ENCODE measurements at regions not wholly inside any gene's neighbourhood (a gene's known extent, or its start where the extent isn't known, plus 50 kb on each side); places are given as distances from the start of the nearest gene placed in this dataset.

- 47 to 93% (median 74%) methylated on average over 1 of the region's 1 CpG for WGBS, 5 donors
- Histone ChIP-seq H3K9me3 (peaks cover 0 to 16% (median 7%) of the 10 kb centered on the region in 8 donors), H3K36me3 (no peaks in the 10 kb centered on the region), H3K27ac (no peak overlapping the region), H3K4me3 (no peak overlapping the region), H3K27me3 (replicated peaks in 1 of 7) (no peaks in the 10 kb centered on the region), H3K4me1 (no peaks in the 10 kb centered on the region)
- intact Hi-C loops (cut with DNase I; ENCODE audit: low total_unique reads), result no loop called here
- no peak for TF ChIP-seq POLR2A (IDR thresholded peaks at IDR 0.05)
- no peak for TF ChIP-seq POLR2AphosphoS5 (IDR thresholded peaks at IDR 0.05)
- TF ChIP-seq, protein P1, sequence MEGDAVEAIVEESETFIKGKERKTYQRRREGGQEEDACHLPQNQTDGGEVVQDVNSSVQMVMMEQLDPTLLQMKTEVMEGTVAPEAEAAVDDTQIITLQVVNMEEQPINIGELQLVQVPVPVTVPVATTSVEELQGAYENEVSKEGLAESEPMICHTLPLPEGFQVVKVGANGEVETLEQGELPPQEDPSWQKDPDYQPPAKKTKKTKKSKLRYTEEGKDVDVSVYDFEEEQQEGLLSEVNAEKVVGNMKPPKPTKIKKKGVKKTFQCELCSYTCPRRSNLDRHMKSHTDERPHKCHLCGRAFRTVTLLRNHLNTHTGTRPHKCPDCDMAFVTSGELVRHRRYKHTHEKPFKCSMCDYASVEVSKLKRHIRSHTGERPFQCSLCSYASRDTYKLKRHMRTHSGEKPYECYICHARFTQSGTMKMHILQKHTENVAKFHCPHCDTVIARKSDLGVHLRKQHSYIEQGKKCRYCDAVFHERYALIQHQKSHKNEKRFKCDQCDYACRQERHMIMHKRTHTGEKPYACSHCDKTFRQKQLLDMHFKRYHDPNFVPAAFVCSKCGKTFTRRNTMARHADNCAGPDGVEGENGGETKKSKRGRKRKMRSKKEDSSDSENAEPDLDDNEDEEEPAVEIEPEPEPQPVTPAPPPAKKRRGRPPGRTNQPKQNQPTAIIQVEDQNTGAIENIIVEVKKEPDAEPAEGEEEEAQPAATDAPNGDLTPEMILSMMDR (IDR thresholded peaks at IDR 0.05 in 8 of 11, conservative IDR thresholded peaks at IDR 0.05 in 3 of 11), result no peak
- DNase-seq, result no peak
These were observed 307.2 kb downstream of the SLC7A11 start for GRCh38 chr4:137934911-137935310.

DNA sequence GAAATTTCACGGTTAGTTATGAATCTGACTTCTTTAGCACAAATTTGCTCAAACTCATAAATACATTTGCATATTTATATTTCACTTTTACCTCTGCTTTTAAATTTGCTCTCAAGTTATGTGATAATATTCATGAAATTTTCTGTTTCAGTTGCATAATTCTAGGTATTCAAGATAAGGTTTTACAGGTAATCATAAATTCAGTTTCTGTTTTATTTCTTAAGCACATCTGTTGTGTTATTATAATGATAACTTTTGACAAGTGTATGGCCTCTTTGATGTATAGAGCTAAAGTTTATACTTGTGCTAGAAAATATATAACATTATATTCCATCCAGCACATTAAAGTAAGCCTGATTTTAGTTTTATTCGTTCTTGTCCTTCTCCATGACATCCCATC lies 308.1 kb downstream of the SLC7A11 start:
- DNase-seq, result no peak
- 58 to 85% (median 81%) methylated on average over 2 of the region's 2 CpGs for WGBS, 5 donors
- Histone ChIP-seq H3K9me3 (peaks cover 0 to 7% (median 0%) of the 10 kb centered on the region in 8 donors), H3K27me3 (replicated peaks in 1 of 7) (no peaks in the 10 kb centered on the region), H3K4me1 (no peaks in the 10 kb centered on the region), H3K4me3 (no peak overlapping the region), H3K27ac (no peak overlapping the region), H3K36me3 (no peaks in the 10 kb centered on the region)
- intact Hi-C loops (cut with DNase I; ENCODE audit: low total_unique reads), result no loop called here
- TF ChIP-seq POLR2AphosphoS5 (IDR thresholded peaks at IDR 0.05) (no peak), POLR2A (IDR thresholded peaks at IDR 0.05) (no peak)
- TF ChIP-seq, protein P1 (IDR thresholded peaks at IDR 0.05 in 8 of 11, conservative IDR thresholded peaks at IDR 0.05 in 3 of 11), result no peak

GRCh38 chr4:137927972-137928371 lies 314.2 kb downstream of the SLC7A11 start:
- TF ChIP-seq POLR2A (IDR thresholded peaks at IDR 0.05), result no peak
- TF ChIP-seq, protein P1 (IDR thresholded peaks at IDR 0.05 in 8 of 11, conservative IDR thresholded peaks at IDR 0.05 in 3 of 11), result no peak
- TF ChIP-seq POLR2AphosphoS5 (IDR thresholded peaks at IDR 0.05), result no peak
- Histone ChIP-seq H3K27ac (no peak overlapping the region), H3K9me3 (no peaks in the 10 kb centered on the region), H3K4me3 (no peak overlapping the region), H3K27me3 (replicated peaks in 1 of 7) (no peaks in the 10 kb centered on the region), H3K4me1 (no peaks in the 10 kb centered on the region), H3K36me3 (no peaks in the 10 kb centered on the region)
- intact Hi-C loops (cut with DNase I; ENCODE audit: low total_unique reads), result no loop called here
- DNase-seq, result no peak
- 74 to 95% (median 81%) methylated on average over 1 of the region's 1 CpG for WGBS, 5 donors

- no peak overlapping the region for H3K27ac ChIP-seq
- no peaks in the 10 kb centered on the region for H3K4me1 ChIP-seq
- 77 to 86% (median 80%) methylated on average over 3 of the region's 3 CpGs for WGBS, 5 donors
- intact Hi-C loops (cut with DNase I; ENCODE audit: low total_unique reads), result no loop called here
- H3K4me3 ChIP-seq, result no peak overlapping the region
- H3K9me3 ChIP-seq, result no peaks in the 10 kb centered on the region
- DNase-seq, result no peak
- TF ChIP-seq, protein P1 (IDR thresholded peaks at IDR 0.05 in 8 of 11, conservative IDR thresholded peaks at IDR 0.05 in 3 of 11), result no peak
- TF ChIP-seq POLR2A (IDR thresholded peaks at IDR 0.05), result no peak
- TF ChIP-seq POLR2AphosphoS5 (IDR thresholded peaks at IDR 0.05), result no peak
- H3K36me3 ChIP-seq, result no peaks in the 10 kb centered on the region
- no peaks in the 10 kb centered on the region for H3K27me3 ChIP-seq (replicated peaks in 1 of 7)
These were observed 318.7 kb downstream of the SLC7A11 start for GRCh38 chr4:137923494-137923893.
